ENCODE measurements at regions not wholly inside any gene's neighbourhood (a gene's known extent, or its start where the extent isn't known, plus 50 kb on each side); places are given as distances from the start of the nearest gene placed in this dataset.
"Not testable (repeated sequence)": the region's sequence is repeated elsewhere in the genome, so short reads cannot be mapped to it uniquely, and the experiment has no call there.

DNA sequence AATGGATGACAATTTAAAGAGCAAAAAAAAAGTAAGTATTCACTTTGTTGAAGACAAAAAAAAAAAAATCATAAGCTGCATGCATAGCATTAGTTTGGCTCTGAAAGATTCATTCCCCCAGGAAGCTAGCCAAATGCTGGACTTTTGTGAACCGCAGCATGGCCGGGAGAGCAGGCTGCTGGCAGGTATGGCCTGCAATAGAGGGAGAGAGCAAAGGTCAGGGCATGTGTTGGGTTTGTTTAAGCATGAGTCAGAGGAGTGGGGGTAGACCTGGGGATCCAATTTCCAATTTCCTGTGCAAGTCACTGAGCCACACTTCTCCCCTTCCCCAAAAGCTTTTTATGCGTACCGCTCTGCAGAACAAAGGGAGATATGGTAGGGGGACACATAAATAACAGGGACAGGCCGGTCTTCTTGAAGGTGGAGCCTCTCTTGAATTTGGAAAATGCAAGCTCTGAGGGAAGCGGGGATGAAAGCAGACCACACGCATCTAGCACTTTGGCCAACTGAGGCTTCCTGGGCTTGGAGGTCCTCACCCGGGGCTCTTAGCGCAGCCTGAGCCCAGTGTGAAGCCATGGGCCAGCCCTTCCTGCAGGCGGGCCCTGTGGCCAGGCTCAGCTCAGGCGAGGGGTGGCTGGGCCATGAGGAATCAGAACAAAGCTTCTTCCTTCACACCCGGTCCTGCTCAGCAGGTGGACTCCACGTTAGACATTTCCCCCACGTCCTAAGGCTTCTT lies 171.1 kb downstream of the TOMM20 start:
- ChIA-PET CTCF (interaction anchor here (1.9 kb wide), 1 partner anchor 346 kb away, joined by 4 read pairs; no protein-coding TSS in a partner anchor), POLR2A (no interaction called here)

- CTCF ChIA-PET, result no interaction called here
- POLR2A ChIA-PET, result no interaction called here
Measured at GRCh38 chr1:234956821-234957329, 171.8 kb downstream of the TOMM20 start.

DNA sequence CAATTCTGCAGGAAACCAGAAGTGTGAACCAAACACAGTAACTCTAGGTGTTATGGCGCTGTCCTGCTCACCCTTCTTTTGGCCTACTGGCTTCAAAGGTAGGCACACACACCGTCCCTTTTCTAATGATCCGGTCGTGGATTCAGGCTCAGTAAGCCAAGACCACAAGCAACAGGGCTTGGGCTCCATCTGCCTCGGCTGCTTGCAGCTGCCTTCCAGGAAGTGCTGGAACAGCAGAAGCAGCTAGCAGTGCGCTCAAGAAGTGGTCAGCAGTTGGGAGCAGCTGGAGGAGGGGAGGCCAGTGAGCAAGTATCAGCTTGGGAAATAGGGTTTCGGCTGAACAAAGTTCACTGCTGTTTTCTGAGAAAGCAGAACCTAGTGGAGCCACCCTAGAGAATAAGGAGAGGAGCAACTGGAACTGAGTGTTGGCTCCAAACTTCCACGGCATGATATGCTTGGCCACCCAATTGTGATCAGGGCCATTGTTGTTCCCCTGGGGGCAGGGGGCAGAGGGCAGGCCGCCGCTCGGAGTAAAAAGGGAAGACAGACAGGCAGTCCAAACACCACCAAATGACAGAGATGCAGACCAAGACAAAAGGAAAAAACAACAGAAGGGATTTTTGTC lies 173.4 kb downstream of the TOMM20 start:
- POLR2A ChIA-PET, result interaction anchor here (0.7 kb wide), 1 partner anchor 62 kb away, joined by 3 read pairs; no protein-coding TSS in a partner anchor
- CTCF ChIA-PET, result no interaction called here

GRCh38 chr1:234954613-234955012 lies 174.0 kb downstream of the TOMM20 start:
- ChIA-PET POLR2A (interaction anchor here (0.7 kb wide), 1 partner anchor 62 kb away, joined by 3 read pairs; no protein-coding TSS in a partner anchor), CTCF (no interaction called here)

DNA sequence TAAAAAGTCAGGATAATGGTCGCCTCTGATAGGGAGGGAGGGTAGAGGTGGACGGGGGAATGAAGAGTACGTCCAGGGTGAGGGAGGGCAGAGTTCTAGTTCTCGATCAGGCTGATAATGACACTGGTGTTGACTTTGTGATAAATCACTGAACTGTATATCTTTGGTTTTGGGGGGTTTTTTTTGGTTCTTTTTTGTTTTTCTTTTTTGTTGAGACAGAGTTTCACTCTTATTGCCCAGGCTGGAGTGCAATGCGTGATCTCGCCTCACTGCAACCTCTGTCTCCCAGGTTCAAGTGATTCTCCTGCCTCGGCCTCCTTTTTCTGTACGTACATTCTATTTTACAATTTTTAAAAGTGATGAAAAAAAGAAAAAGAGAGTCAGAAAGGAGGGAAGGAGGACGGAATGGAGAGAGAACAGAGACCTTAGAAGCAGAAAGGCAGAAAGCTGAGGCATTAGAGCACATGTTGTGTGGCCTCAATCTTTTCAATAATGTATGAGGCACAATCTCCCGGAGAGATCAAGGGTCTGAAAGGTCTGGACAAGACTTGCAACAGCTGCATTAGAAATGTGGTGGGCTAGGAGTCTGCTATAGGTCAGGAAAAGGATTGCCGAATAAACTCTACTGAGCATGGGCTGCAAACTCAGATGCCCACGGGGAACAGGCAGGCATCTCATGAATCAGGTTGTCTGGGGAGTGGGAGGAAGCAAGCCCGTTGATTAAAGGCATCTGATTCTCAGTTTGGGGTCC lies 174.8 kb downstream of the TOMM20 start:
- ChIA-PET CTCF (no interaction called here), POLR2A (no interaction called here)

DNA sequence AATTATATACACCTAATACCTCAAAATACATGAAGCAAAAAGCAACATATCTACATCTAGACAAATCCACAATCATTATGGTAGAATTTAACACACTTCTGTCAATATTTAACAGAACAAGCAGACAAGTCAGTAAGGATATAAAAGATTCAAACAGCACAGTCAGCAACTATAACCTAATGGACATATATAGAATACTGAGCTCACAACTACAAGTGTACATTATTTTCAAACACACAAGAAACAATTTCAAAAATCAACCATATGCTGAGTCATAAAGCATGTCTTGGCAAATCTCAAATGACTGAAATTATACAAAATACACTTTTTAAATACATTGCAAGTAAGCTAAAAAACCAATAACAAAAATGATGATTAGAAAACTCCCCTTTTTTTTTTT lies 178.0 kb downstream of the TOMM20 start:
- POLR2A ChIA-PET, result interaction anchor here (0.6 kb wide), 1 partner anchor 24 kb away, joined by 4 read pairs; no protein-coding TSS in a partner anchor

GRCh38 chr1:234949528-234949927 lies 179.1 kb downstream of the TOMM20 start:
- POLR2A ChIA-PET, result not testable (repeated sequence)
- CTCF ChIA-PET, result interaction anchor here (1.4 kb wide), 1 partner anchor 16 kb away, joined by 4 read pairs; no protein-coding TSS in a partner anchor

More for the DNA sequence above, 178.0 kb downstream of the TOMM20 start:
- CTCF ChIA-PET, result no interaction called here

GRCh38 chr1:234944439-234945344 lies 183.9 kb downstream of the TOMM20 start:
- ChIA-PET CTCF (no interaction called here), POLR2A (no interaction called here)

- CTCF ChIA-PET, result interaction anchor here (1.3 kb wide), 1 partner anchor 30 kb away, joined by 3 read pairs; no protein-coding TSS in a partner anchor
- POLR2A ChIA-PET, result no interaction called here
Measured at GRCh38 chr1:234943836-234944402, 184.7 kb downstream of the TOMM20 start.

DNA sequence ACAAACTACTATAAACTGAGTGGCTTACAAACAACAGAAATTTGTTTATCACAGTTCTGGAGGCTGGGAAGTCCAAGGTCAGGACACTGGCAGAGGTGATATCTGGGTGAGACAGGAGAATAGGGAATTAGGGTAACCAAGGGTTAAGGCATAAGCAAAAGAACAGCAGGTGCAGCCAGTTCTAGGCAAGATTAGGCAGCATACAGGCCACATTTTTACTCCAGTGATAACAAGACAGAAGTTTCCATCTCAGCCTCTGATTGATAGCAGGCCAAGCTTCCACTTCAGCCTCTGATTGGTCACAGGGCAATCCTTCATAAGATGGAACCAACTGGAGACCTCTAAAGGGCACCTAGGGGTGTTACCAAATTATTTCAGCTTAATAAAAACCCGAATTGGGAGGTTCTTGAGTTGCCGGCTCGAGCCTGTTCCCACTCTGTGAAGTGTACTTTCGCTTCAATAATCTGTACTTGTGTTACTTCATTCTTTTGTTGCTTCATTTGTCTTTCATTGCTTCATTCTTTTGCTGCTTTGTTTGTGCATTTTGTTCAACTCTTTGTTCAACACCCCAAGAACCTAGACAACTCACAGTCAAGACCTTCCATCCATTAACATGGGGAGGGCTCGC lies 185.6 kb downstream of the TOMM20 start:
- ChIA-PET CTCF (interaction anchor here (1.3 kb wide), 1 partner anchor 29 kb away, joined by 3 read pairs; no protein-coding TSS in a partner anchor), POLR2A (no interaction called here)

DNA sequence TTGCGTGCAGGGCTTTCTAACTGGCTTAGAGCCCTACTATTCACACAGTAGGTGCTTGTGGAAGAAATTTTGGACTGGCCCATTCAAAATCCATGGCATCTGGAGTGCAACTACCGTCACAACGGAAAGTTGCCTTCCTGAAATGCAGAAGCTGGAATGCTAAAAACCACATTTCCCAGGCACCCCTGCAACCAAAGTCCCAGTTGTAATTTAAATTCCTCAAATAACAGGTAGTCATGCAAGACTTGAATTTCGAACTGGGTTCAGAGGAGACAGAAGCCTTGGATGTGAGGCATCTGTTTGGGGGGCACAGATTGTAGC lies 186.7 kb downstream of the TOMM20 start:
- ChIA-PET POLR2A (interaction anchor here (1.0 kb wide), 1 partner anchor 99 kb away, joined by 3 read pairs; no protein-coding TSS in a partner anchor), CTCF (no interaction called here)

DNA sequence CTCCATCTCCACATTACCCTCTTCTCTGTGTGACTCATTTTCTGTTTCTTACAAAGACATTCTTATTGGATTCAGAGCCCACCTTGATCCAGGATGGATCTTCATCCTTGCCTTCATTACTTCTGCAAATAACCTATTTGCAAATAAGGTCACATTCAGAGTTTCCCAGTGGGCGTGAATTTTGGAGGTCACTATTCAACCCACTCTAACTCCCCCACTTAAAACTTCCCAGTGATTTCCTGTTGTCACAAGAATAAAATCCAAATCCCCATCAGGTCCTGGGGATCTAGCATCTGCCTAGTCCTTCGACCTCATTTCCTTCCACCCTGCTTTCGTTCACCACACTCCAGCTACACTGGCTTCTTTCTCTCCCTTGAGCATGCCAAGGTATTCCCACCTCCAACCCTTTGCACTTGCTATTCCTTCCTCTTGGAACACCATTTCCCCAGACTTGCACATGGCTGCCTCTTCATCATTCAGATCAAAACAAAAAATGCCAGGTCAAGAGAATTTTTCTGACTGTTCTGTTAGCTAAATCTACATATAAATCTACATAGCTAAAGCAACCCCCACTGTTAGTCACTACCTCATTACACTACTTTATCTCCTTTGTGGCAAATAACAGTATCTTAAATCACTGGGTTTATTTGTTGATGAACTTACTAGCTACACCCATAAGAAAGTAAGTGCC lies 187.2 kb downstream of the TOMM20 start:
- ChIA-PET CTCF (no interaction called here), POLR2A (interaction anchor here (1.0 kb wide), 1 partner anchor 99 kb away, joined by 3 read pairs; no protein-coding TSS in a partner anchor)

DNA sequence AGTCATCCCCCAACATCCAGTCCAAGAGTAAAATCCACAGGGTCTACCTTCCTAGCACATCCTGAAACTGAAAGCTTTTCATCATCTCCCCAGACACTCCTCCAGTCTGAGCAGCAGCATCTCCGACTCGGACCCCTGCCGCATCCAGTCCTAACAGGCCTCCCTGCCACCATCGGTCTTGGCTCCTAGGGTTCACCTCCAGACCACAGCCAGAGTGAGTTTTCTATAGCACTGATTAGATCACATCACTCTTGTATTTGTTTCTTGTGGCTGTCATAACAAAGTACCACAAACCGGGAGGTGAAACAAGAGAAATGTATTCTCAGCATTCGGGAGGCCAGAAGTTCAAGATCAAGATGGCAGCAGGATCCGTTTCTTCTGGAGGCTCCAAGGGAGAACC lies 187.8 kb downstream of the TOMM20 start:
- CTCF ChIA-PET, result no interaction called here
- POLR2A ChIA-PET, result no interaction called here

GRCh38 chr1:234938924-234939323 lies 189.7 kb downstream of the TOMM20 start:
- ChIA-PET POLR2A (no interaction called here), CTCF (no interaction called here)

- ChIA-PET CTCF (no interaction called here), POLR2A (no interaction called here)
Measured at GRCh38 chr1:234938135-234938534, 190.5 kb downstream of the TOMM20 start.

DNA sequence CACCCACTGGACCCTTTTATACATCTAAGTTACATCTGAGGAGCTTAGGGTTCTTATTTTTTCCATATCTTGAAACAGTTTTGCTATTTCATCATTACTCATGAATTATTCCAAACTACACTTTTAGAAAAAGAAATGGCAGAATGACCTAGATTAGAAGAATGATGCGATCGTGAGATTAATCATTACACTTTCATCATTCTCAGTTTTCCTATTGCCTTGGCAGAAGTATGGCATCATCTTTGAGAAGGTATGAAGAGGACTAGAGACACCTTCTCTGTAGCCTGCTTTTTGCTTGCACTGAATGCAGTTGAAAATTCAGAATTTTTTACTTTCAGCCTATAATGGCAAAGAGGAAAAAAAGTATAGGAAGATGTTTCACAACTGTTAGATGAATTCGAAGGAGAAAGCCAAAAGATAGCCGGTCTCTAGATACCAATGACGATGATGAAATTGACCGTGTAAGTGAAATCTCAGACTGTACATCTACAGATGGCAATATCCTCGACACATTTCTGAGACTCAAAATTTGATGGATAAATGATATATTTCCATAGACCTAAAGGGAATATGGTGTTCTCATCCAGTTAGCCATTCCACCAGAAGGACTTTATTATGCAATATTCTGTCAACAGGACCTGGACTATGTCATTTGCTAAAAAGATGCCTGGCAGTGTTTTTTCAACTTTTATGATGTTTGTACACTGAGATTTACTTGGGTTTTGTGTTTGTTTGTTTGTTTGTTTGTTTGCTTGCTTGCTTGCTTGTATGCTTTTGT lies 191.8 kb downstream of the TOMM20 start:
- ChIA-PET CTCF (no interaction called here), POLR2A (no interaction called here)

DNA sequence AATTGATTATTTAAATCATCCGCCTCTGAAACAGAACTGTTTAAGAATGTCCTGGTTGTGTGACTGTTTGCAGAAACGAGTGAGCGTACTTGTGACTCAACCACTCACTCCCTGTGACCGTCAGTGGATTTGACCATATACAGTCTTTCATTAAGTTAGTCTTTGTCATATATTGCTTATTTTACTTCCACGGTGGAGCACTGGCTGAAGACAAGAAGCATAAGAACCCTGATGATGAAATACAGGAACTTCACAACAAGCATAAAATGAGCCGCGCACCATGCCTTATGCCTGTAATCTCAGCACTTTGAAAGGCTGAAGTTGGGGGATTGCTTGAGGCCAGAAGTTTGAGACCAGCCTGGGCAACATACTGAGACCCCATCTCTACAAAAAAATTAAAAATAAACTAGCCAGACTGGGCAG lies 194.0 kb downstream of the TOMM20 start:
- POLR2A ChIA-PET, result no interaction called here
- CTCF ChIA-PET, result interaction anchor here (1.8 kb wide), 1 partner anchor 14 kb away, joined by 4 read pairs; no protein-coding TSS in a partner anchor

Measured in activated CD8-positive, alpha-beta memory T cell treated with anti-CD3 and anti-CD28 coated beads for 36 hours (primary cell).